Stomach (tissue), 8 donors: ENCODE measurements at regions not wholly inside any gene's neighbourhood (a gene's known extent, or its start where the extent isn't known, plus 50 kb on each side); places are given as distances from the start of the nearest gene placed in this dataset.
A peak's percentile ranks its signal among the peaks of the same experiment; 100 is the strongest.
"Not testable (repeated sequence)": the region's sequence is repeated elsewhere in the genome, so short reads cannot be mapped to it uniquely, and the experiment has no call there.

Experiments used
- DNase-seq, 2 donors: peaks; one replicate each; pipeline versions ENCODE4 v3.0.0 to v3.0.0-alpha.2; 2013 to 2019
- H3K27ac ChIP-seq, 5 donors: fragments of 200-600 bp in 4 of 5; sonication (generic) in 4 of 5; one replicate each; pipeline ENCODE4 v1.5.1; 2013 to 2019; ENCODE audit warnings: mild to moderate bottlenecking in 1 of 5, moderate library complexity in 1 of 5
- H3K27me3 ChIP-seq, 3 donors: fragments of 200-600 bp; sonication (generic); one replicate each; pipeline ENCODE4 v1.5.1; 2017 to 2019; ENCODE audit warnings: mixed run types in 1 of 3
- H3K36me3 ChIP-seq, 4 donors: fragments of 200-600 bp; sonication (generic); 1 replicate in 3 of 4; 2 replicates in 1 of 4; pipeline ENCODE4 v1.5.1; 2016 to 2019
- H3K4me1 ChIP-seq, 4 donors: fragments of 200-600 bp; sonication (generic); one replicate each; pipeline ENCODE4 v1.5.1; 2016 to 2019
- H3K4me3 ChIP-seq, 4 donors: fragments of 200-600 bp; sonication (generic) in 3 of 4; one replicate each; pipeline ENCODE4 v1.5.1; 2016 to 2019; ENCODE audit warnings: mild to moderate bottlenecking in 1 of 4
- H3K9me3 ChIP-seq, 4 donors: fragments of 200-600 bp; sonication (generic); one replicate each; pipeline ENCODE4 v1.5.1; 2016 to 2019
- CTCF ChIP-seq, 7 experiments: fragments of 450-650 bp in 4 of 7; fragments of 200-600 bp in 3 of 7; sonication (generic) in 3 of 7; IDR thresholded peaks; one replicate each; pipeline ENCODE4 v1.5.1; 2016 to 2019; ENCODE audit warnings: antibody characterized with exemption in 7 of 7, control low read depth in 2 of 7, mild to moderate bottlenecking in 1 of 7
- EP300 ChIP-seq: sonication (generic); formaldehyde crosslinking; IDR thresholded peaks from one replicate; pipeline ENCODE4 v1.6.1; 2017; ENCODE audit warnings: antibody characterized with exemption
- POLR2A ChIP-seq, 4 donors: fragments of 450-650 bp; IDR thresholded peaks; one replicate each; pipeline ENCODE4 v1.6.1; 2016; ENCODE audit warnings: antibody characterized with exemption in 4 of 4, control low read depth in 2 of 4, mild to moderate bottlenecking in 1 of 4, moderate library complexity in 1 of 4
- POLR2AphosphoS5 ChIP-seq, 3 donors: sonication (generic); formaldehyde crosslinking; IDR thresholded peaks; one replicate each; pipeline ENCODE4 v1.6.1; 2016; ENCODE audit warnings: antibody characterized with exemption in 3 of 3
- WGBS, 5 donors: extraction: QIAGEN DNeasy Blood & Tissue Kit in 3 of 5; methylation state at CpG; one replicate each; pipeline versions ENCODE4 v1.1.5 to v1.1.7; 2013 to 2018; 5-methylcytosine and 5-hydroxymethylcytosine counted together
- intact Hi-C: fragments of 100-400 bp; cut with DNase I; formaldehyde crosslinking; loops from one replicate; pipeline ENCODE4 v1.15.1; 2023; ENCODE audit warnings: low total_unique reads
- donor health status: healthy with polysubstance abuse.
- donor health status: Bipolar disorder and iron deficiency.
- donor health status: healthy.

- peaks cover 0 to 13% (median 6%) of the 10 kb centered on the region in 4 donors for H3K4me1 ChIP-seq
- peaks cover 0 to 8% (median 2%) of the 10 kb centered on the region in 4 donors for H3K9me3 ChIP-seq
- intact Hi-C loops, result no loop called here
- no peak overlapping the region for H3K4me3 ChIP-seq
- no peak for DNase-seq
- H3K27me3 ChIP-seq, result no peaks in the 10 kb centered on the region
- 85 to 96% (median 87%) methylated on average over 2 of the region's 2 CpGs for WGBS, 5 donors
- H3K27ac ChIP-seq, result no peak overlapping the region
- H3K36me3 ChIP-seq, result no peaks in the 10 kb centered on the region
- TF ChIP-seq POLR2A (IDR thresholded peaks at IDR 0.05) (no peak), CTCF (IDR thresholded peaks at IDR 0.05) (no peak), POLR2AphosphoS5 (IDR thresholded peaks at IDR 0.05) (no peak), EP300 (no peak)
Observed at GRCh38 chr7:138208864-138209263, 132.6 kb downstream of the AKR1D1 start.

GRCh38 chr7:138212314-138212713 lies 136.1 kb downstream of the AKR1D1 start:
- Histone ChIP-seq H3K36me3 (no peaks in the 10 kb centered on the region), H3K27me3 (no peaks in the 10 kb centered on the region), H3K9me3 (peaks cover 0 to 8% (median 2%) of the 10 kb centered on the region in 4 donors), H3K27ac (peak overlapping the region in 4 of 5 donors; percentile 38 to 88 (median 56)), H3K4me1 (peaks cover 0 to 13% (median 6%) of the 10 kb centered on the region in 4 donors), H3K4me3 (no peak overlapping the region)
- peak in 1 of 2 donors; percentile 66 for DNase-seq
- TF ChIP-seq POLR2AphosphoS5 (IDR thresholded peaks at IDR 0.05), result peak in 2 of 3 donors; percentile 40 to 58
- TF ChIP-seq CTCF (IDR thresholded peaks at IDR 0.05), result no peak
- intact Hi-C loops, result no loop called here
- WGBS, 5 donors, result 21 to 43% (median 29%) methylated on average over 2 of the region's 2 CpGs

GRCh38 chr7:138214926-138215325 lies 138.7 kb downstream of the AKR1D1 start:
- Histone ChIP-seq H3K9me3 (peaks cover 0 to 1% (median 0%) of the 10 kb centered on the region in 4 donors), H3K36me3 (no peaks in the 10 kb centered on the region), H3K27me3 (no peaks in the 10 kb centered on the region), H3K4me3 (no peak overlapping the region), H3K4me1 (peaks cover 0 to 13% (median 6%) of the 10 kb centered on the region in 4 donors), H3K27ac (no peak overlapping the region)
- no peak for DNase-seq
- intact Hi-C loops, result no loop called here
- 96 to 99% (median 97%) methylated on average over 4 of the region's 4 CpGs for WGBS, 5 donors
- TF ChIP-seq POLR2A (IDR thresholded peaks at IDR 0.05), result no peak
- TF ChIP-seq CTCF (IDR thresholded peaks at IDR 0.05), result no peak
- no peak for TF ChIP-seq POLR2AphosphoS5 (IDR thresholded peaks at IDR 0.05)
- no peak for TF ChIP-seq EP300

GRCh38 chr7:138220321-138220720 lies 144.1 kb downstream of the AKR1D1 start:
- H3K27me3 ChIP-seq, H3K4me1 ChIP-seq, H3K27ac ChIP-seq, DNase-seq, H3K36me3 ChIP-seq, H3K4me3 ChIP-seq, intact Hi-C loops: not testable (repeated sequence)
- 95 to 100% (median 99%) methylated on average over 2 to 3 of the region's 3 CpGs for WGBS, 5 donors
- peaks cover 0 to 16% (median 11%) of the 10 kb centered on the region in 4 donors for H3K9me3 ChIP-seq

- H3K36me3 ChIP-seq, H3K4me1 ChIP-seq, H3K27ac ChIP-seq, H3K4me3 ChIP-seq, intact Hi-C loops, DNase-seq, H3K27me3 ChIP-seq: not testable (repeated sequence)
- WGBS, 5 donors, result 77 to 88% (median 81%) methylated on average over 4 of the region's 4 CpGs
- peaks cover 0 to 16% (median 11%) of the 10 kb centered on the region in 4 donors for H3K9me3 ChIP-seq
Observed at GRCh38 chr7:138221388-138221787, 145.1 kb downstream of the AKR1D1 start.
